ENCODE measurements at regions not wholly inside any gene's neighbourhood (a gene's known extent, or its start where the extent isn't known, plus 50 kb on each side); places are given as distances from the start of the nearest gene placed in this dataset.
A peak's percentile ranks its signal among the peaks of the same experiment; 100 is the strongest.

DNA sequence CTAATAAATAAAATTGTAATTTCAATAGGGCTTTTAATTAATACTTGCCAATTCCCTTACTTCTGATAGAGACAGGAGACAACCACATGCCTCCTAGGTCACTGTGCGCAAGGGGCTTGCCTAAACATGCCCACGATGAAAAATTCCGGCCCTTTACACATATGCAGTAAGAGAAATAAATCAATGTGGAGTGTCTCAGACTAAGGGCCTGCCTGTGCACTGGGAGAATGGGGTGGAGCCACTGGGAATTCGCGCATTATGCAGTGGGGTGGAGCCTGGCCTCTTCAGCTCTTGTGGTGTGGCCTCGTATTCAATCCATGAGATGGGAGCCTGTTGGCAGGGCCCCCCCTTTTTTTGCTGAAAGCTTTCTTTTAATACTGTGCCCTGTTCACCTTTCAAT is 484.5 kb downstream of the PDGFC start:
- no peak for DNase-seq

GRCh38 chr4:156481845-156482244 is 489.8 kb downstream of the PDGFC start:
- no peak for DNase-seq

DNA sequence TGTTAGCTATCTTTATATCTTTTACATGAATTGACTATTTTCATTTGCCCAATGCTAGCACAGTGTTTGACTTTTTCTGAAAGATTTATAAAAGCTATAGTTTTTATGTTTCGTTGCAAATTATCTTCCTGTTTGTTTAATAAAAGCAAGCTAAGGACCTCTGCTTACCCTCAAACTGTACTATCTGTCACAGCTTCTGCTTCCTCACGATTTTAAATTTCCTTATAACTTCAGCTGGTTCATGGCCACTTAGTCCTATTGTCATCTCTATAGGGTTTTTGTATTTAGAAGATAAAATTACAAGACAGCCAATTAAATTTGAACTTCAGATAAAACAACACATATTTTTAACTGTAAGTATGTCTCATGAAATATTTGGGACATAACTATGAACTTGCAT is 494.0 kb downstream of the PDGFC start:
- DNase-seq: no peak

GRCh38 chr4:156476359-156476758 is 495.2 kb downstream of the PDGFC start:
- DNase-seq: no peak

- peak; percentile 68 for DNase-seq
These were observed 496.3 kb downstream of the PDGFC start for GRCh38 chr4:156475322-156475721.

DNA sequence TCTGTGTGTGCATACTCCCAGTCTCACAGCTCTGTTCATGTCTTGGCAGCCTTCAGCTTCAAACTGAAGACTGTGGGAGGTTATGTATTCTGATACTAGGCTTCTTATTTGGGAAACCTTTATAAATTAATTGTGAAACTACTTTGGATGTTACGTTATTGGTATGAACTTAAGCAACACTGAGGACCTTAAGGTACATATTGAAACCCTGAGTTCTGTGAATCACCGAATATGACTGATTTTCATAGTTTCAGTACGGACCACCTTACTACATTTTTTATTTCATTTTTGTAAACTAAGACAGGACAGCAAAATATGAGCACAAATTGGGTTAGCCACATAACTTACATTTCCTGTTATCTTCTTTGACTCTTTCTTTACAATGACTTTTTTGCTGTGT is 498.4 kb downstream of the PDGFC start:
- no peak for DNase-seq

GRCh38 chr4:156472624-156473023 is 499.0 kb downstream of the PDGFC start:
- DNase-seq: no peak

DNA sequence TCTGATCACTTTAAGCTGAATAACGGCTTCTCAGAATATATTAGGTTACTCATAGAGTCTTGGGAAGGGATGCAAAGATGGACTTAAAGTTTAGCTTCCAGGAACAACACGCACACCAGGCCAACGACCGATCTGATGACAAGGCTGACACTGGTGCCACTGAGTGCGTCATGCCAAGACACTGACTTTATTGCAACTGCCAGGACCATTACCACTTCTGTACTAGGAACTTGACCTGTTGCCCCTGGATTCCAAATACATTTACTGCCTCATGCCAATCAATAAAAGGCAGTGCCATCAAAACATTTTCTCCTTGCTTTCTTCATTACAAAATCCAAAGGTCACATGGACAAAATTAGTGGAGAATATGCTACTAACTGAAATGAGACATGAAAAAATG is 505.9 kb upstream of the CTSO start:
- no peak for DNase-seq

DNA sequence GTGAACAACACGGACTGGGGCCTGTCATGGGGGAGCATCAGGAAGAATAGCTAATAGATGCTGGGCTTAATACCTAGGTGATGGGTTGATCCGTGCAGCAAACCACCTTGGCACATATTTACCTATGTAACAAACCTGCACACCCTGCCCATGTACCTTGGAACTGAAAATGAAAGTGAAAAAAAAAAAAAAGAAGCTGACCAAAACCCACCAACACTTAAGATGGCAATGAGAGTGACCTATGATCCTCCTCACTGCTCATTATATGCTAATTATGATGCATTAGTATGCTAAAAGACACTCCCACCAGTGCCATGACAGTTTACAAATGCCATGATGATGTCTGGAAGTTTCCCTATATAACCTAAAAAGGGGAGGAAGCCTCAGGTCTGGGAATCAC is 503.2 kb upstream of the CTSO start:
- DNase-seq: no peak

GRCh38 chr4:156443488-156443887 is 489.8 kb upstream of the CTSO start:
- DNase-seq: no peak

DNA sequence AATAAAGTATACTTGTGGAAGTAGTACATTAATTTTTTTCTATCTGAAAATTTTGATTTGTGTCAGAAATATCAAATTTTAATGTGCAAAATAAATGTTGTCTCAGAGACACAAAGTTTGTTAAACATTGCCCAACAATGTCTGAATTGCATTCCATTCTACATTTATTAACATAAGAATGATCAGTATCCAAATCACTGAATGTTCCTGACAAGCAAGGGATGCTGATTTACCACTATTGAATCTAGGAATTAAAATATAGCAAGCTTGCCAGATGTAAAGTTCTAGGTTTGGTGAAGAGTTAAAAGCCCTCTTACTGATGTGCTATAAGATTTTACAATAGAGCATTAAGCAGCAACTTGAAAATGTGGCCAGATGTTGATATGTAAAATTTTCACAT is 489.2 kb upstream of the CTSO start:
- DNase-seq: no peak

GRCh38 chr4:156439576-156440200 is 486.0 kb upstream of the CTSO start:
- DNase-seq: no peak

GRCh38 chr4:156437666-156438065 is 484.0 kb upstream of the CTSO start:
- no peak for DNase-seq

GRCh38 chr4:156422576-156422975 is 468.9 kb upstream of the CTSO start:
- DNase-seq: no peak

GRCh38 chr4:156420623-156421022 is 467.0 kb upstream of the CTSO start:
- DNase-seq: no peak

- DNase-seq: no peak
These were observed 465.5 kb upstream of the CTSO start for GRCh38 chr4:156419080-156419685.

GRCh38 chr4:156414406-156414805 is 460.7 kb upstream of the CTSO start:
- DNase-seq: no peak

GRCh38 chr4:156413239-156414135 is 459.8 kb upstream of the CTSO start:
- no peak for DNase-seq

- DNase-seq: no peak
These were observed 457.9 kb upstream of the CTSO start for GRCh38 chr4:156411531-156411930.

GRCh38 chr4:156408749-156409148 is 455.1 kb upstream of the CTSO start:
- DNase-seq: no peak

- DNase-seq: no peak
These were observed 447.7 kb upstream of the CTSO start for GRCh38 chr4:156401371-156401770.

- no peak for DNase-seq
These were observed 442.9 kb upstream of the CTSO start for GRCh38 chr4:156396534-156396933.

- no peak for DNase-seq
These were observed 437.6 kb upstream of the CTSO start for GRCh38 chr4:156391325-156391653.

DNA sequence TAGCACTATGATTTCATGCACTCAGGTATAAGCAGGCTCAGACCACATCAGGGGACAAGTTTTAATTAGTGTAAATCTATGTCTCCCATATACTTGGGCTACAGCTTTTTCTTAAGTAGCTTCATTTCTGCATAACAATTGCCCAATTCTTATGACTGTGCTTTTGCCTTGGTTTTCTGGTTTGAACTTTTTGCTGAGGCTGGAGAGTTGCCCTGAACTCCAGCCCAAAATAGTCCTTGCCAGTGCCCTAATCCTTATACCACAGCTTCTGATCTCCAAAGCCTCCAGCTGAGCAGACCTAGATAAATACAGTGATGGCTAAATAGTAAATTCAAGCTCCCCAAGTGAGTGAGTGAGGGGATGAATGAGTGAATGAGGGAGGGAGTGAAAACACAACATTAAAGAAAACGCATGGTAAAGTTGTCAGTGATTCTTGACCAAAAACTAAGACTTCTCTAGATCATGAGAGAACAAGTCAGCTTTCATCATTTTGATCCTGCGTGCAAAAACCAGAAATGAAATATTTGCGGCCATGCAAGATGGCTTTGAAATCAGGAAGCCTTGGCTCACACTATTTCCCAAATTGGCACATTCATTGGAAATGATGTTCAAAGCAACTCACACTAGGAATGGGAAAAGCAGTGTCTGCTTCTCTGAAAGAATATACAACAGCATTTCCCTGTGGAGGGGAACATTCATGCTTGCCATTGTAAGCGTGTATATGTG is 437.1 kb upstream of the CTSO start:
- DNase-seq: no peak
